Testis (tissue), 2 donors: ENCODE measurements at regions not wholly inside any gene's neighbourhood (a gene's known extent, or its start where the extent isn't known, plus 50 kb on each side); places are given as distances from the start of the nearest gene placed in this dataset.

Source experiments
- DNase-seq: peaks from one replicate; pipeline ENCODE4 v3.0.0-alpha.2; 2019
- H3K27ac ChIP-seq, 2 donors: fragments of 200-600 bp; sonication (generic); one replicate each; pipeline ENCODE4 v1.5.1; 2019
- H3K27me3 ChIP-seq: fragments of 200-600 bp; sonication (generic); one replicate; pipeline ENCODE4 v1.5.1; 2019
- H3K36me3 ChIP-seq: fragments of 200-600 bp; sonication (generic); one replicate; pipeline ENCODE4 v1.5.1; 2017; ENCODE audit warnings: low read depth; ENCODE audit errors: missing control alignments
- H3K4me1 ChIP-seq: fragments of 200-600 bp; sonication (generic); one replicate; pipeline ENCODE4 v1.5.1; 2019
- H3K4me3 ChIP-seq, 2 donors: fragments of 200-600 bp; sonication (generic); one replicate each; pipeline ENCODE4 v1.5.1; 2017 to 2019
- H3K9me3 ChIP-seq: fragments of 200-600 bp; sonication (generic); one replicate; pipeline ENCODE4 v1.5.1; 2017
- POLR2A ChIP-seq: fragments of 450-650 bp; IDR thresholded peaks from one replicate; pipeline ENCODE4 v1.6.1; 2017; ENCODE audit warnings: antibody characterized with exemption, mild to moderate bottlenecking, moderate library complexity
- WGBS, 2 donors: methylation state at CpG; one replicate each; pipeline ENCODE4 v1.1.5; 2018; 5-methylcytosine and 5-hydroxymethylcytosine counted together
- intact Hi-C: fragments of 100-400 bp; cut with DNase I; formaldehyde crosslinking; loops from one replicate; pipeline ENCODE4 v1.15.1; 2023; ENCODE audit warnings: low total_unique reads
- TF ChIP-seq, protein P1 (sequence below), 3 experiments: fragments of 450-650 bp in 2 of 3; fragments of 200-600 bp in 1 of 3; sonication (generic) in 1 of 3; IDR thresholded peaks; one replicate each; pipeline ENCODE4 v1.5.1; 2016 to 2019; ENCODE audit warnings: antibody characterized with exemption in 3 of 3, mild to moderate bottlenecking in 2 of 3, moderate library complexity in 1 of 3

DNA sequence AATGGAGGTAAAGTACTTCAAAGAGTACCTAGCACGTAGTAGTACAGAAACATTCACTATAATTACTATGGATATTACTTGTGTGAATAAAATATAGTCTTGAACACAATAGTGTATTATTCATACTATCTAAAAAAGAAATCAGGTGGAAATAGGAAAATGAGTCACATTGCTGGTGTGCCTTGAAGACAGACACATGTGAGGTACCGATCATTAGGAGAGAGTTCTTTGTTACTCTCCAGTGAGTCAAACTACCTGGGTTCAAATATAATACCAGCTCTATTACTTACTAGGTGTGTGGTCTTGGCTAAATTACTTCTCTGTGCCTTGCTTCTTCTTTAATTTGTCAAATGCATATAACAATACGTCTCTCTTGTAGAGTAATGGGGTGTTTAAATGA, 50.8 kb upstream of the BEND6 start:
- H3K4me3 ChIP-seq = no peak overlapping the region
- DNase-seq = no peak
- TF ChIP-seq, protein P1, sequence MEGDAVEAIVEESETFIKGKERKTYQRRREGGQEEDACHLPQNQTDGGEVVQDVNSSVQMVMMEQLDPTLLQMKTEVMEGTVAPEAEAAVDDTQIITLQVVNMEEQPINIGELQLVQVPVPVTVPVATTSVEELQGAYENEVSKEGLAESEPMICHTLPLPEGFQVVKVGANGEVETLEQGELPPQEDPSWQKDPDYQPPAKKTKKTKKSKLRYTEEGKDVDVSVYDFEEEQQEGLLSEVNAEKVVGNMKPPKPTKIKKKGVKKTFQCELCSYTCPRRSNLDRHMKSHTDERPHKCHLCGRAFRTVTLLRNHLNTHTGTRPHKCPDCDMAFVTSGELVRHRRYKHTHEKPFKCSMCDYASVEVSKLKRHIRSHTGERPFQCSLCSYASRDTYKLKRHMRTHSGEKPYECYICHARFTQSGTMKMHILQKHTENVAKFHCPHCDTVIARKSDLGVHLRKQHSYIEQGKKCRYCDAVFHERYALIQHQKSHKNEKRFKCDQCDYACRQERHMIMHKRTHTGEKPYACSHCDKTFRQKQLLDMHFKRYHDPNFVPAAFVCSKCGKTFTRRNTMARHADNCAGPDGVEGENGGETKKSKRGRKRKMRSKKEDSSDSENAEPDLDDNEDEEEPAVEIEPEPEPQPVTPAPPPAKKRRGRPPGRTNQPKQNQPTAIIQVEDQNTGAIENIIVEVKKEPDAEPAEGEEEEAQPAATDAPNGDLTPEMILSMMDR (IDR thresholded peaks at IDR 0.05) = no peak
- no peak for TF ChIP-seq POLR2A
- no peaks in the 10 kb centered on the region for H3K27me3 ChIP-seq
- H3K9me3 ChIP-seq = no peaks in the 10 kb centered on the region
- intact Hi-C loops = loop anchor here (10.0 kb wide), 1 partner anchor 411 kb away; the partner anchor contains the start of gene PRIM2
- 51 to 62% methylated on average over 3 of the region's 3 CpGs for WGBS, 2 donors
- H3K36me3 ChIP-seq = no peaks in the 10 kb centered on the region
- no peaks in the 10 kb centered on the region for H3K4me1 ChIP-seq
- no peak overlapping the region for H3K27ac ChIP-seq

DNA sequence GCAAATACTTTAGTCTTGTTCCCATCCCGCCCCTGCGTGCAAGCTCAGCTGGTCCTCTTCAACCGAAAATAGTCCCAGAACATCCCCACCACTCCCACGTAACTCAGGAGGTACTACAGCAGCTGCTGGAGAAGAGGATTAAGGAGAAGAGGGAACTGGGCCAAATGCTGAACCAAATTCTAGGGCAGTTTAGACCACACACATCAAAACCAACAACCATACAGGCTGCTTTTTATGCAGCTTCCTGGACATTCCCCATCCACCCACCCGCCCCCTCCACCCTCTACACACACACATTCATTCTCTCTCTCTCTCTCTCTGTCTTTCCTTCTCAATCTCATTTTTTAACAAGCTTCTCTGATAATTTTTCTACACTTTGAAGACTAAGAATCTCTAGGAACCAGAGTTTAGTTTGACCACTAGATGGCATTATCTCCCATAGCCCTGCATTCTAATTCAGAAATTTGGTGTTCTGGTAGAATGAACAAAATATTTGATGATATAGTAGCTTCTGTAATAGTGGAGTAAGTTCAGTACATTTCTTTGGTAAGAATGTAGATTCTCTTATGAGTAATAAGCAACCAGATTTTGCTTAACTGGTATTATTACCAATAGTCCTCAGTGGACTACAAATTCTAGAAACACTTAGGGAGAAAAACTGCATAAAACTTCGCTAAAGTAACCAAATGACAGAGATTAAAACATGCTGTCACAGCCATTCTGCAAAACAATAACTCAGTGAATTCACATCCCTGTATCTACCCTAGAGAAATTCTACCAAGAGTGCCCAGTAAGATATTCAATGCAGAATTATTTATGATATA, 52.1 kb upstream of the BEND6 start:
- peak; percentile 32 for DNase-seq
- 24 to 48% methylated on average over 6 of the region's 6 CpGs for WGBS, 2 donors
- Histone ChIP-seq H3K9me3 (no peaks in the 10 kb centered on the region), H3K36me3 (no peaks in the 10 kb centered on the region), H3K4me3 (no peak overlapping the region), H3K27me3 (no peaks in the 10 kb centered on the region), H3K27ac (no peak overlapping the region), H3K4me1 (no peaks in the 10 kb centered on the region)
- intact Hi-C loops = loop anchor here (10.0 kb wide), 1 partner anchor 412 kb away; the partner anchor contains the start of gene PRIM2
- no peak for TF ChIP-seq POLR2A
- TF ChIP-seq, protein P1 (IDR thresholded peaks at IDR 0.05) = peak in 2 of 3 experiments; percentile 47 to 66

DNA sequence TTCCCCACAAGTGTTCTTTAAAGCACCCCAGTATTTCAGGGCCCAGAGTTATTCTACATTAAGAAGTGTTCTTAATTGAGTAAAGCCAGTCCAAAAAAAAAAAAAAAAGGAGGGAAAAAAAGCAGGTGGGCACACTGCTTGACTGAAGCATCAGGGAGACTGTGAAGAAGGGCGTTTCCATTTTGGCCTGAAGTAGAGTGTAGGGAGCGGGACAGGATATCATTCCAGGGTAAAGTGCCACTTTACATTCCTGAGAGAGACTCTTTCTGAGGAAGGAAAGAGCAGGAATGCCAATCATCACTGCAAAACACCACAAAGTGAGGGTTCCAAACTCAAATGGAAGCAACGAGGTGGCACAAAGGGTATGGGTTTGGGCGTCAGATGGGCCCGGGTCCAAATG, 54.1 kb upstream of the BEND6 start:
- TF ChIP-seq, protein P1 (IDR thresholded peaks at IDR 0.05) = no peak
- TF ChIP-seq POLR2A = no peak
- Histone ChIP-seq H3K27me3 (no peaks in the 10 kb centered on the region), H3K4me1 (no peaks in the 10 kb centered on the region), H3K4me3 (no peak overlapping the region), H3K9me3 (no peaks in the 10 kb centered on the region), H3K36me3 (no peaks in the 10 kb centered on the region), H3K27ac (no peak overlapping the region)
- no peak for DNase-seq
- intact Hi-C loops = loop anchor here (10.0 kb wide), 1 partner anchor 414 kb away; the partner anchor contains the start of gene PRIM2
- 86 to 92% methylated on average over 5 of the region's 5 CpGs for WGBS, 2 donors

DNA sequence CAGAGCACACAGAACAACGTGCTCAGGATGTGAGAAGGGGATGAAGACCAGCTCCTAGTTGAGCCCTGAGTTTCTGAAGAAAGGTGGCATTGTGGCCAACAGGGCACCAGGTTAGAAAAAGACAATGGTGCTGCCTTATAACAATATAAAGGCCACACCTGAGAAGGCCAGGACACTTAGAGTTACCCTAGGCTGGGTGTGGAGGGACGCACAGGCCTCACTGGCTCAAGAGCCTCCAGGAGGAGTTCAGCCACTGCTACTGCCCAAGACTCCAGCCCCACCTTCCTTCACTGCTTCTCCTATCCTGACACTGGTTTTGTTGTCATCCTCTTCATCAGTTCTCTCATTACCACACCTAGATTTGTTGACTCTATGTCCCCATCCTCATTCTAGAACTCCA, 55.2 kb upstream of the BEND6 start:
- no peaks in the 10 kb centered on the region for H3K36me3 ChIP-seq
- no peak overlapping the region for H3K27ac ChIP-seq
- H3K9me3 ChIP-seq = no peaks in the 10 kb centered on the region
- TF ChIP-seq, protein P1 (IDR thresholded peaks at IDR 0.05) = no peak
- no peak for TF ChIP-seq POLR2A
- H3K27me3 ChIP-seq = no peaks in the 10 kb centered on the region
- DNase-seq = no peak
- no peak overlapping the region for H3K4me3 ChIP-seq
- intact Hi-C loops = loop anchor here (10.0 kb wide), 1 partner anchor 415 kb away; the partner anchor contains the start of gene PRIM2
- H3K4me1 ChIP-seq = no peaks in the 10 kb centered on the region
- WGBS, 2 donors = 87 to 92% methylated on average over 2 of the region's 2 CpGs
